ENCODE measurements at regions not wholly inside any gene's neighbourhood (a gene's known extent, or its start where the extent isn't known, plus 50 kb on each side); places are given as distances from the start of the nearest gene placed in this dataset.

DNA sequence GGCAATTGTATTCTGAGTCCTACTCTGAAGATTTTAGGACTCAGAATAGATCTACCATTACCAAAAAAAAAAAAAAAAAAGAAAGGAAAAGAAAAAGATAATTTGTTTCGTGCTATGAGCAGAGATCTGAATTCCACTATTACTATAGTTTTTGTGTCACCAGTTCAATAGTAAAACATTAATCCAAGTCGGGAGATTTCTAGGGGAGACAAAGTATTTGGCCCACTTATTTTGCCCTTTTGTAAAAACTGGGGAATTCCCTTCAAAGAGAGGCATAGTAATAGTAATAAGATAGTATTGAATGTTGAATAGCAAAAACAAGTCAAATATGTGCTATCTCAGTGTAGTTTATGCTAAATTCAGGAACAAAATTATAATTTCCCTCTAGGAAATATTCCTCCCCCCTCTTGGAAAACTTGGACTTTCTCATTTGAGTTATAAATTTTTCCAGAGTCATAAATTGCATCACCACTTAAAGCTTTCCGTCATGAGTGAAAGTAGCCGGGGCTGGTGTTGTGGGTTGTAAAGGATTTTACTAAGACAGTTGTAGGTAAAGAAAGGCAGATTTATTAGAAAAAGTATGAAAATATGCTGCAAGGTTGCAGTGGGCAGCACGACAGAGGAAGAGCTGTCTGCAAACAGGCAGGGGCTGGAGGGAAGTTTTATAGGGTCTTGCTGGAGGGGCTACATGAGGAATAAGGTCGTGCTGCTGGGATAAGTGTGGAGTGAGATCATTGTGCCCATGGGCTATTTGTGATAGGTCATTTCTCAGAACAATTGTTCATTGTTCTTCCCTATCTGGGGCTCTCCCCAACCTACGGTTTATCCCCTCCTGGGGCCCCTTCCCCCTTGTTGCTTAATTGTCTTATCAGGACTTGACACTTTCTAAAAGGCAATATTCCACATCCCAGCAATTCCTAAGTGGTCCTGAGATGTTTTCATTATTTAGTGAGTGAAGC, 1009.9 kb downstream of the PLA2G4A start:
- ATAC-seq = no peak
- Histone ChIP-seq H3K27me3 (no peaks in the 10 kb centered on the region), H3K27ac (no peak overlapping the region), H3K4me1 (peaks cover 18% of the 10 kb centered on the region), H3K4me3 (no peak overlapping the region), H3K36me3 (replicated peaks in 1 of 2; ENCODE audit: insufficient read depth in 1 of 2, low read depth in 2 of 2) (no peaks in the 10 kb centered on the region), H3K9me3 (no peaks in the 10 kb centered on the region)
- intact Hi-C loops (cut with DNase I) = no loop called here
- 34% methylated on average over 7 of the region's 7 CpGs for WGBS, 2 donors
- no peak for DNase-seq
- no peak for TF ChIP-seq POLR2A (IDR thresholded peaks at IDR 0.05)
- no peak for TF ChIP-seq CTCF (IDR thresholded peaks at IDR 0.05)

DNA sequence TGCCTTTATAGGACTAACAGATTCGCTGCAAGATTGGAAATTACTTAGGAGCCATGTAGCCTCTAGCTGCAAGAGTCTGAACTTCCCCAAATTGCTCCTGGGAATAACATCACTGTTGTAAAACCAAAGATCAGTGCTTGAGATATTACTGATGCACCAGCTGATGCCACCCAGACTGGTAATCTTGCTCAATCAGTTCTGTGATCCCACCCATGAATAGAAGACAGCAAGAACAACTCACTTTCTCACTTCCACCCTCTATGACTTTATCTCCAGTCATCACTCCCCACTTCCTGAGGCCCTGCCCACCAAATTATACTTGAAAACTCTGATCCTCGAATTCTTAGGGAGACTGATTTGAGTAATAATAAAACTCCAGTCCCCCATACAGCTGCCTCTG, 1011.1 kb downstream of the PLA2G4A start:
- ATAC-seq (no peak), DNase-seq (no peak)
- Histone ChIP-seq H3K9me3 (no peaks in the 10 kb centered on the region), H3K36me3 (replicated peaks in 1 of 2; ENCODE audit: insufficient read depth in 1 of 2, low read depth in 2 of 2) (no peaks in the 10 kb centered on the region), H3K27ac (no peak overlapping the region), H3K27me3 (no peaks in the 10 kb centered on the region), H3K4me1 (peaks cover 18% of the 10 kb centered on the region), H3K4me3 (no peak overlapping the region)
- no peak for TF ChIP-seq CTCF (IDR thresholded peaks at IDR 0.05)
- TF ChIP-seq POLR2A (IDR thresholded peaks at IDR 0.05) = no peak
- intact Hi-C loops (cut with DNase I) = no loop called here
- WGBS, 2 donors = 71 to 72% methylated on average over 2 of the region's 2 CpGs

DNA sequence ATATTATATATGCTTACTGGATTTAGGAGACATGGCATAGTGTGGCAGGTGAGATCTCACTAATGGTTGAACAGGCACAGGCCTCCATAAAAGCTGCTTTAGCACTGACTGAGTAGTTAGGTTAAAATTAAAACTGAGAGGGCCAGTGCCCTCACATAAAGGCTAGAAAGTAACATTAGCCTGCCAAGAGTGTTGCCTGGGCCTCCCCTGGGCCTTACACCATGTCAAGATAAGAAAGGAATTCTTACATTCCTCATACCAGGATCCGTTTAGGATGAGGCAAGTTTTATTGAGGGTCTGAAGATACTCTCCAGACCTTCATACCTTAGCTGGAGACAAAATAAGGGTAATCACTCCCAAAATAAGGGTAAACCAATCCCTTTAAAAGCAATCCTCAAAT, 1011.8 kb downstream of the PLA2G4A start:
- ATAC-seq (no peak), DNase-seq (no peak)
- Histone ChIP-seq H3K27me3 (no peaks in the 10 kb centered on the region), H3K27ac (no peak overlapping the region), H3K4me1 (peaks cover 18% of the 10 kb centered on the region), H3K36me3 (replicated peaks in 1 of 2; ENCODE audit: insufficient read depth in 1 of 2, low read depth in 2 of 2) (no peaks in the 10 kb centered on the region), H3K4me3 (no peak overlapping the region), H3K9me3 (no peaks in the 10 kb centered on the region)
- WGBS, 2 donors = 33 to 37% methylated on average over 1 of the region's 1 CpG
- intact Hi-C loops (cut with DNase I) = no loop called here
- TF ChIP-seq POLR2A (IDR thresholded peaks at IDR 0.05) (no peak), CTCF (IDR thresholded peaks at IDR 0.05) (no peak)

DNA sequence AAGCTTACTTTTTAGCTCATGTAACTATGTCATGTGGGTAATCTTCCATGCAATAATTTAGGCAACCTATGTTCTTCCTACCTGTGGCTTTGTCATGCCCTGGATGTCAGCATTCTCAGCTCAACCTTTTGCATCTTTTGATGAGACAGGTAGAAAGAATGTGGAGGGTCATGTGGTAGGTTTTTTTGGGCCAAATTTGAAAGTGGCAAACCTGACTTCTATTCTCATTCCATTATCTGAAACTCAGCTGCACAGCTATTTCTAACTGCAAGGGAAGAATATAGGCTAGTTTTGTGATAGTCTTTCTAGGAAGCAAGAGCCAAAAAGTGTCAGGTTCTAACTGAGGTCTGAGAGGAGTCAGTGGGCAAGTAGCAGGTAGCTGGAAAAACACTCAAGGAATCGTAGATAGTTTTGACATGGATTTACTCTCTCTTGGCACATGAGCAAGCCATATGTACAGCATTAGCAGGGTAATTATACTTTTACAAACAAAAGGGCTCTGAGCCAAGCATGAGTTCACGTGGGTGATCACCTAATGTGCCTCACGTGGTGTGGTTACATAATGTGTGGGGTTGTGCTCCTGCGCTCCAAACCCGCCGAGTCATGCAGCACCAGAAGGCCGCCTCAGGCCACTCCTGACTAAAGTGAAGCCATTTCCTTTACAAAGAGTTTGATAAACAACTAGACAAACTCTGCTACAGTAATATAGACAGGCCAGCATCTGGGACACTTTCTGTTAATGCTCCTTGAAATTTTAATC, 1013.8 kb downstream of the PLA2G4A start:
- Histone ChIP-seq H3K27me3 (no peaks in the 10 kb centered on the region), H3K4me1 (peaks cover 16% of the 10 kb centered on the region), H3K9me3 (no peaks in the 10 kb centered on the region), H3K36me3 (replicated peaks in 1 of 2; ENCODE audit: insufficient read depth in 1 of 2, low read depth in 2 of 2) (no peaks in the 10 kb centered on the region), H3K27ac (no peak overlapping the region), H3K4me3 (no peak overlapping the region)
- intact Hi-C loops (cut with DNase I) = no loop called here
- DNase-seq = no peak
- WGBS, 2 donors = 86 to 87% methylated on average over 5 to 7 of the region's 7 CpGs
- ATAC-seq = no peak
- TF ChIP-seq POLR2A (IDR thresholded peaks at IDR 0.05) (no peak), CTCF (IDR thresholded peaks at IDR 0.05) (no peak)

Data from body of pancreas (tissue), 4 donors.